ENCODE measurements at regions not wholly inside any gene's neighbourhood (a gene's known extent, or its start where the extent isn't known, plus 50 kb on each side); places are given as distances from the start of the nearest gene placed in this dataset.

- Histone ChIP-seq H3K27me3 (ENCODE audit: control insufficient read depth in 2 of 2, insufficient read depth in 2 of 2, low read length in 2 of 2) (no peaks in the 10 kb centered on the region), H3K9me3 (replicated peaks in 1 of 2; ENCODE audit: control insufficient read depth in 1 of 2, insufficient read depth in 1 of 2, low read length in 2 of 2) (peaks cover 8 to 12% of the 10 kb centered on the region in 2 donors), H3K4me3 (replicated peaks in 1 of 3; ENCODE audit: low read depth in 2 of 3, low read length in 3 of 3) (no peak overlapping the region), H3K9ac (ENCODE audit: insufficient read depth, low read length, poor library complexity, severe bottlenecking) (no peak overlapping the region), H3K79me2 (ENCODE audit: insufficient read depth, low read length) (no peaks in the 10 kb centered on the region), H3K4me2 (replicated peaks; ENCODE audit: extremely low read depth, low read length, poor library complexity, severe bottlenecking) (no peak overlapping the region), H3K27ac (ENCODE audit: low read depth in 1 of 2, low read length in 2 of 2) (no peak overlapping the region), H4K20me1 (ENCODE audit: insufficient read depth, low read length) (no peaks in the 10 kb centered on the region), H3K36me3 (replicated peaks in 1 of 2; ENCODE audit: control insufficient read depth in 1 of 2, insufficient read depth in 2 of 2, low read length in 2 of 2) (no peaks in the 10 kb centered on the region), H2AFZ (ENCODE audit: insufficient read depth, low read depth, low read length, poor library complexity, severe bottlenecking) (no peak overlapping the region), H3K4me1 (ENCODE audit: control insufficient read depth in 1 of 2, insufficient read depth in 2 of 2, low read length in 2 of 2) (no peaks in the 10 kb centered on the region)
- no peak overlapping the region for H3K4me3 Mint-ChIP-seq
- H3K36me3 Mint-ChIP-seq, result no peaks in the 10 kb centered on the region
- WGBS (ENCODE audit: insufficient coverage), result 95% methylated on average over 5 of the region's 8 CpGs
- no peak for TF ChIP-seq CTCF (IDR thresholded peaks at IDR 0.05)
- H3K27ac Mint-ChIP-seq, result no peak overlapping the region
- intact Hi-C loops (cut with micrococcal nuclease), result no loop called here
- H3K4me1 Mint-ChIP-seq, result no peaks in the 10 kb centered on the region
- peaks cover 0 to 2% (median 0%) of the 10 kb centered on the region in 3 donors for H3K27me3 Mint-ChIP-seq (ENCODE audit: low read depth in 3 of 3)
- H3K9me3 Mint-ChIP-seq, result peaks cover 8 to 18% (median 15%) of the 10 kb centered on the region in 7 donors
- no peak for DNase-seq
These were observed 305.7 kb upstream of the NRIP1 start for GRCh38 chr21:15370462-15370975.

- Histone ChIP-seq H3K9ac (ENCODE audit: insufficient read depth, low read length, poor library complexity, severe bottlenecking) (no peak overlapping the region), H3K79me2 (ENCODE audit: insufficient read depth, low read length) (no peaks in the 10 kb centered on the region), H4K20me1 (ENCODE audit: insufficient read depth, low read length) (no peaks in the 10 kb centered on the region), H3K4me1 (ENCODE audit: control insufficient read depth in 1 of 2, insufficient read depth in 2 of 2, low read length in 2 of 2) (no peaks in the 10 kb centered on the region), H3K27me3 (ENCODE audit: control insufficient read depth in 2 of 2, insufficient read depth in 2 of 2, low read length in 2 of 2) (no peaks in the 10 kb centered on the region), H2AFZ (ENCODE audit: insufficient read depth, low read depth, low read length, poor library complexity, severe bottlenecking) (no peak overlapping the region), H3K36me3 (replicated peaks in 1 of 2; ENCODE audit: control insufficient read depth in 1 of 2, insufficient read depth in 2 of 2, low read length in 2 of 2) (no peaks in the 10 kb centered on the region), H3K27ac (ENCODE audit: low read depth in 1 of 2, low read length in 2 of 2) (no peak overlapping the region), H3K4me2 (replicated peaks; ENCODE audit: extremely low read depth, low read length, poor library complexity, severe bottlenecking) (no peak overlapping the region), H3K4me3 (replicated peaks in 1 of 3; ENCODE audit: low read depth in 2 of 3, low read length in 3 of 3) (no peak overlapping the region), H3K9me3 (replicated peaks in 1 of 2; ENCODE audit: control insufficient read depth in 1 of 2, insufficient read depth in 1 of 2, low read length in 2 of 2) (peaks cover 0 to 12% of the 10 kb centered on the region in 2 donors)
- no CpG with 5 or more reads among the region's 1 CpG for WGBS (ENCODE audit: insufficient coverage)
- H3K9me3 Mint-ChIP-seq, result peaks cover 4 to 10% (median 8%) of the 10 kb centered on the region in 7 donors
- no peak for TF ChIP-seq CTCF (IDR thresholded peaks at IDR 0.05)
- intact Hi-C loops (cut with micrococcal nuclease), result no loop called here
- H3K36me3 Mint-ChIP-seq, result no peaks in the 10 kb centered on the region
- no peak overlapping the region for H3K27ac Mint-ChIP-seq
- no peaks in the 10 kb centered on the region for H3K27me3 Mint-ChIP-seq (ENCODE audit: low read depth in 3 of 3)
- no peak overlapping the region for H3K4me3 Mint-ChIP-seq
- no peaks in the 10 kb centered on the region for H3K4me1 Mint-ChIP-seq
- DNase-seq, result no peak
These were observed 309.1 kb upstream of the NRIP1 start for GRCh38 chr21:15373941-15374340.

Data from CD14-positive monocyte (primary cell).